Peyer's patch (tissue), 4 donors: ENCODE measurements at regions not wholly inside any gene's neighbourhood (a gene's known extent, or its start where the extent isn't known, plus 50 kb on each side); places are given as distances from the start of the nearest gene placed in this dataset.

ENCODE experiments used
- CTCF ChIP-seq, 6 experiments: fragments of 450-650 bp in 4 of 6; fragments of 200-600 bp in 2 of 6; sonication (generic) in 1 of 6; IDR thresholded peaks; one replicate each; pipeline ENCODE4 v1.5.1; 2017 to 2019; ENCODE audit warnings: antibody characterized with exemption in 6 of 6, mild to moderate bottlenecking in 3 of 6, moderate library complexity in 1 of 6
- POLR2A ChIP-seq, 2 donors: fragments of 450-650 bp; IDR thresholded peaks; one replicate each; pipeline ENCODE4 v1.5.1; 2017; ENCODE audit warnings: antibody characterized with exemption in 2 of 2, mild to moderate bottlenecking in 2 of 2, moderate library complexity in 2 of 2

- TF ChIP-seq POLR2A (IDR thresholded peaks at IDR 0.05) (no peak), CTCF (IDR thresholded peaks at IDR 0.05) (no peak)
Measured at GRCh38 chr2:221360312-221360711, 211.8 kb downstream of the EPHA4 start.
